ENCODE measurements at regions not wholly inside any gene's neighbourhood (a gene's known extent, or its start where the extent isn't known, plus 50 kb on each side); places are given as distances from the start of the nearest gene placed in this dataset.
A peak's percentile ranks its signal among the peaks of the same experiment; 100 is the strongest.

DNA sequence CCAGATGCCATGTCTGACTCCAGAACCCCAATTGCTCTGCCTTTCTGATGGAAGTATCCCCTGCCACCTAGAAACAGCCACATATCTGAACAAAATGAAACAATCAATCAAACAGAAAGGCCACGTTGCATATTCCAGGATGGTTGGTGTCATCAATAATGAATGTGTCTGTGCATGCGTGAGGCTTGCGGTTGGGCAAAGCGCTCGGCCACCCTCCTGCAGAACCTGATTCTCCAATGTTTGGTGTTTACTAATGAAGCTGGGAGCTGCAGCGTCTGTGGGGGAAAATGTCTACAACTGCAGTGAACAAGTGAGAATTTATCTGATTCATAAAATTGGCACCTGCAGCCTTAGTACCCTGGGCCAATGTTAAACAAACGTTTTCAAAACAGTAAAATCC lies 121.2 kb upstream of the ADARB2 start:
- peak; percentile 13 for DNase-seq (ENCODE audit: low spot score)
- H3K9ac ChIP-seq (ENCODE audit: low read depth in 1 of 2, low read length in 2 of 2): no peak overlapping the region
- WGBS: 66% methylated on average over 7 of the region's 7 CpGs

GRCh38 chr10:1858048-1858447 lies 120.7 kb upstream of the ADARB2 start:
- H3K36me3 ChIP-seq (ENCODE audit: control insufficient read depth in 4 of 4, insufficient read depth in 3 of 4, low read depth in 1 of 4, low read length in 3 of 4): no peaks in the 10 kb centered on the region
- no peaks in the 10 kb centered on the region for H3K4me1 ChIP-seq (ENCODE audit: control insufficient read depth in 4 of 4, insufficient read depth in 4 of 4, low read length in 3 of 4)
- 47% methylated on average over 8 of the region's 8 CpGs for WGBS
- peak; percentile 5 for DNase-seq (ENCODE audit: low spot score)
- H3K4me3 ChIP-seq (ENCODE audit: low read depth in 1 of 3, low read length in 3 of 3): no peak overlapping the region
- no peak overlapping the region for H3K27ac ChIP-seq (ENCODE audit: low read depth in 1 of 2, low read length in 2 of 2)
- H3K9me3 ChIP-seq (ENCODE audit: control insufficient read depth in 4 of 4, low read length in 3 of 4): no peaks in the 10 kb centered on the region
- no peak overlapping the region for H3K9ac ChIP-seq (ENCODE audit: low read depth in 1 of 2, low read length in 2 of 2)
- no peaks in the 10 kb centered on the region for H3K27me3 ChIP-seq (ENCODE audit: control insufficient read depth in 4 of 4, insufficient read depth in 4 of 4, low read length in 3 of 4)
- no peak for TF ChIP-seq TAF1 (conservative IDR thresholded peaks at IDR 0.05)
- TF ChIP-seq NR2F2 (IDR thresholded peaks at IDR 0.05): no peak
- no peak for TF ChIP-seq YY1 (IDR thresholded peaks at IDR 0.05)
- TF ChIP-seq, protein P1, sequence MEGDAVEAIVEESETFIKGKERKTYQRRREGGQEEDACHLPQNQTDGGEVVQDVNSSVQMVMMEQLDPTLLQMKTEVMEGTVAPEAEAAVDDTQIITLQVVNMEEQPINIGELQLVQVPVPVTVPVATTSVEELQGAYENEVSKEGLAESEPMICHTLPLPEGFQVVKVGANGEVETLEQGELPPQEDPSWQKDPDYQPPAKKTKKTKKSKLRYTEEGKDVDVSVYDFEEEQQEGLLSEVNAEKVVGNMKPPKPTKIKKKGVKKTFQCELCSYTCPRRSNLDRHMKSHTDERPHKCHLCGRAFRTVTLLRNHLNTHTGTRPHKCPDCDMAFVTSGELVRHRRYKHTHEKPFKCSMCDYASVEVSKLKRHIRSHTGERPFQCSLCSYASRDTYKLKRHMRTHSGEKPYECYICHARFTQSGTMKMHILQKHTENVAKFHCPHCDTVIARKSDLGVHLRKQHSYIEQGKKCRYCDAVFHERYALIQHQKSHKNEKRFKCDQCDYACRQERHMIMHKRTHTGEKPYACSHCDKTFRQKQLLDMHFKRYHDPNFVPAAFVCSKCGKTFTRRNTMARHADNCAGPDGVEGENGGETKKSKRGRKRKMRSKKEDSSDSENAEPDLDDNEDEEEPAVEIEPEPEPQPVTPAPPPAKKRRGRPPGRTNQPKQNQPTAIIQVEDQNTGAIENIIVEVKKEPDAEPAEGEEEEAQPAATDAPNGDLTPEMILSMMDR (IDR thresholded peaks at IDR 0.05; ENCODE audit: low read depth, low read length, missing input control): no peak
- TF ChIP-seq, protein P2, sequence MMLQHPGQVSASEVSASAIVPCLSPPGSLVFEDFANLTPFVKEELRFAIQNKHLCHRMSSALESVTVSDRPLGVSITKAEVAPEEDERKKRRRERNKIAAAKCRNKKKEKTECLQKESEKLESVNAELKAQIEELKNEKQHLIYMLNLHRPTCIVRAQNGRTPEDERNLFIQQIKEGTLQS (IDR thresholded peaks at IDR 0.05): no peak
- no peak for TF ChIP-seq RAD21 (IDR thresholded peaks at IDR 0.05)

More for the DNA sequence above, 121.2 kb upstream of the ADARB2 start:
- Histone ChIP-seq H3K9me3 (ENCODE audit: control insufficient read depth in 4 of 4, low read length in 3 of 4) (peaks cover 0 to under 1% (median 0%) of the 10 kb centered on the region in 4 donors), H3K4me1 (ENCODE audit: control insufficient read depth in 4 of 4, insufficient read depth in 4 of 4, low read length in 3 of 4) (no peaks in the 10 kb centered on the region), H3K27me3 (ENCODE audit: control insufficient read depth in 4 of 4, insufficient read depth in 4 of 4, low read length in 3 of 4) (no peaks in the 10 kb centered on the region), H3K4me3 (ENCODE audit: low read depth in 1 of 3, low read length in 3 of 3) (no peak overlapping the region), H3K27ac (ENCODE audit: low read depth in 1 of 2, low read length in 2 of 2) (no peak overlapping the region), H3K36me3 (ENCODE audit: control insufficient read depth in 4 of 4, insufficient read depth in 3 of 4, low read depth in 1 of 4, low read length in 3 of 4) (no peaks in the 10 kb centered on the region)
- TF ChIP-seq HNF4A (conservative IDR thresholded peaks at IDR 0.05) (no peak), SP1 (IDR thresholded peaks at IDR 0.05) (no peak), TAF1 (conservative IDR thresholded peaks at IDR 0.05) (no peak), RAD21 (IDR thresholded peaks at IDR 0.05) (no peak), FOXA2 (IDR thresholded peaks at IDR 0.05) (no peak), NR2F2 (IDR thresholded peaks at IDR 0.05) (no peak), RXRA (IDR thresholded peaks at IDR 0.05) (no peak), REST (IDR thresholded peaks at IDR 0.05) (no peak)
- TF ChIP-seq, protein P2 (IDR thresholded peaks at IDR 0.05): no peak
- TF ChIP-seq, protein P1 (IDR thresholded peaks at IDR 0.05; ENCODE audit: low read depth, low read length, missing input control): no peak
- TF ChIP-seq, protein P3, sequence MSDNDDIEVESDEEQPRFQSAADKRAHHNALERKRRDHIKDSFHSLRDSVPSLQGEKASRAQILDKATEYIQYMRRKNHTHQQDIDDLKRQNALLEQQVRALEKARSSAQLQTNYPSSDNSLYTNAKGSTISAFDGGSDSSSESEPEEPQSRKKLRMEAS (IDR thresholded peaks at IDR 0.05): no peak
